H1 (cell line): ENCODE measurements at regions not wholly inside any gene's neighbourhood (a gene's known extent, or its start where the extent isn't known, plus 50 kb on each side); places are given as distances from the start of the nearest gene placed in this dataset.

ENCODE experiments used
- CREB1 ChIP-seq: IDR thresholded peaks from 2 replicates; pipeline ENCODE4 v1.6.1; 2012; ENCODE audit warnings: inconsistent platforms
- CTCF ChIP-seq, 3 experiments: IDR thresholded peaks; 1 replicate in 2 of 3; 2 replicates in 1 of 3; pipeline versions ENCODE4 v1.5.1 to v1.6.1; 2011; ENCODE audit warnings: low read length in 3 of 3, mild to moderate bottlenecking in 3 of 3, inconsistent platforms in 2 of 3, low read depth in 1 of 3, moderate library complexity in 1 of 3; ENCODE audit not compliant: insufficient read depth in 1 of 3; ENCODE audit errors: control extremely low read depth in 1 of 3
- EZH2 ChIP-seq: fragments of 200-600 bp; sonication (generic); IDR thresholded peaks from 2 replicates; pipeline ENCODE4 v1.7.1; 2012; ENCODE audit warnings: low read depth, mild to moderate bottlenecking, moderate library complexity, low read length, inconsistent platforms; ENCODE audit not compliant: severe bottlenecking
- GTF2F1 ChIP-seq: IDR thresholded peaks from 2 replicates; pipeline ENCODE4 v1.6.1; 2012; ENCODE audit warnings: low read depth, low read length, improper control_type of control experiment, borderline replicate concordance
- HDAC2 ChIP-seq, 2 experiments: fragments of 300-600 bp in 1 of 2; sonication (generic) in 1 of 2; IDR thresholded peaks; 2 replicates each; pipeline ENCODE4 v1.6.1; 2011 to 2012; ENCODE audit warnings: low read depth in 2 of 2, low read length in 2 of 2, mild to moderate bottlenecking in 2 of 2, moderate library complexity in 2 of 2, borderline replicate concordance in 1 of 2, inconsistent platforms in 1 of 2
- POLR2A ChIP-seq, 2 experiments: IDR thresholded peaks; 1 replicate in 1 of 2; 2 replicates in 1 of 2; pipeline ENCODE4 v1.6.1; 2011; ENCODE audit warnings: low read depth in 2 of 2, low read length in 2 of 2, mild to moderate bottlenecking in 2 of 2; ENCODE audit errors: control extremely low read depth in 1 of 2
- POLR2AphosphoS5 ChIP-seq: IDR thresholded peaks from 2 replicates; pipeline ENCODE4 v1.6.1; 2011; ENCODE audit warnings: low read depth, low read length
- SIN3A ChIP-seq, 2 experiments: IDR thresholded peaks in 1 of 2; conservative IDR thresholded peaks in 1 of 2; 2 replicates each; pipeline ENCODE4 v1.6.1; 2011 to 2012; ENCODE audit warnings: low read length in 2 of 2, improper control_type of control experiment in 1 of 2, low read depth in 1 of 2, mild to moderate bottlenecking in 1 of 2
- SP1 ChIP-seq: IDR thresholded peaks from 2 replicates; pipeline ENCODE4 v1.6.1; 2011; ENCODE audit warnings: low read depth, low read length
- SUZ12 ChIP-seq: fragments of 200-600 bp; sonication (generic); IDR thresholded peaks from 2 replicates; pipeline ENCODE4 v1.6.1; 2012; ENCODE audit warnings: mild to moderate bottlenecking, inconsistent platforms, low read length, moderate library complexity, mixed read lengths
- TCF12 ChIP-seq: IDR thresholded peaks from 2 replicates; pipeline ENCODE4 v1.6.1; 2011; ENCODE audit warnings: low read depth, mild to moderate bottlenecking, low read length
- TEAD4 ChIP-seq: IDR thresholded peaks from 2 replicates; pipeline ENCODE4 v1.6.1; 2012; ENCODE audit warnings: low read depth, low read length, inconsistent platforms, mixed read lengths
- ZNF274 ChIP-seq: IDR thresholded peaks from 2 replicates; pipeline ENCODE4 v1.7.0; 2012; ENCODE audit warnings: low read length, borderline replicate concordance; ENCODE audit errors: extremely low read depth
- TF ChIP-seq, protein P1 (sequence below): IDR thresholded peaks from 2 replicates; pipeline ENCODE4 v1.6.1; 2011; ENCODE audit warnings: low read length, improper control_type of control experiment

DNA sequence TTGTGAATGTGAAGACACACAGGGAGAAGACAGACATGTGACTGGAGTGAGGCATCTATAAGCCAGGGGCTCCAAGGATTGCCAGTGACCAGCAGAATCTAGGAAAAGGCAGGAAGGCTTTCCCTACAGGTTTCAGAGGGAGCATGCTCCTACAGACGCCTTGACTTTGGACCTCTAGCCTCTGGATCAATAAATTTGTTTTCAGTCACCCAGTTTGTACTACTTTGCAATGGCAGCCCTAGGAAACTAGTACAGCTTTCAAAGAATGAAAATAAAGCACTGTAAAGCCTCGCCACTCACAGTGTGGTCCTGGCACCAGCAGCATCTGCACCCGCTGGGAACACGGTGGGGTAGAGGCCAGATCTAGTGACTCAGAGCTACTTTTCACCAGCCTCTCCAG lies 510.0 kb downstream of the LTN1 start:
- TF ChIP-seq EZH2 (no peak), TCF12 (no peak), CTCF (IDR thresholded peaks at IDR 0.05; ENCODE audit: control extremely low read depth in 1 of 3, insufficient read depth in 1 of 3, low read depth in 1 of 3, low read length in 3 of 3) (no peak), SUZ12 (no peak), ZNF274 (no peak), POLR2A (IDR thresholded peaks at IDR 0.05; ENCODE audit: control extremely low read depth in 1 of 2, low read depth in 2 of 2, low read length in 2 of 2) (no peak), POLR2AphosphoS5 (no peak), CREB1 (no peak), SIN3A (conservative IDR thresholded peaks at IDR 0.05 in 1 of 2, IDR thresholded peaks at IDR 0.05 in 1 of 2; ENCODE audit: low read depth in 1 of 2, low read length in 2 of 2) (no peak), SP1 (no peak), GTF2F1 (no peak), HDAC2 (IDR thresholded peaks at IDR 0.05; ENCODE audit: borderline replicate concordance in 1 of 2, low read depth in 2 of 2, low read length in 2 of 2) (no peak), TEAD4 (no peak)
- TF ChIP-seq, protein P1, sequence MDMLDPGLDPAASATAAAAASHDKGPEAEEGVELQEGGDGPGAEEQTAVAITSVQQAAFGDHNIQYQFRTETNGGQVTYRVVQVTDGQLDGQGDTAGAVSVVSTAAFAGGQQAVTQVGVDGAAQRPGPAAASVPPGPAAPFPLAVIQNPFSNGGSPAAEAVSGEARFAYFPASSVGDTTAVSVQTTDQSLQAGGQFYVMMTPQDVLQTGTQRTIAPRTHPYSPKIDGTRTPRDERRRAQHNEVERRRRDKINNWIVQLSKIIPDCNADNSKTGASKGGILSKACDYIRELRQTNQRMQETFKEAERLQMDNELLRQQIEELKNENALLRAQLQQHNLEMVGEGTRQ = no peak
